GM23338 (cell line): ENCODE measurements at regions not wholly inside any gene's neighbourhood (a gene's known extent, or its start where the extent isn't known, plus 50 kb on each side); places are given as distances from the start of the nearest gene placed in this dataset. TPM values are rescaled to one million over a fixed set of nuclear protein-coding genes. Genes with fewer than 3 reads are reported as not detected.

ENCODE experiments used
- small RNA-seq: library from RNA; depleted of rRNA; stranded (forward); fragments of <200 nt; gene quantifications from one replicate; pipeline ENCODE3, GENCODE V24; 2014; ENCODE audit warnings: low replicate concordance

Small RNA genes lying in the stretch of these regions (small RNA-seq; reads per million reads assigned to genes)
- gene RN7SKP31 (not detected), gene RNU6-985P (not detected)
